ENCODE measurements at regions not wholly inside any gene's neighbourhood (a gene's known extent, or its start where the extent isn't known, plus 50 kb on each side); places are given as distances from the start of the nearest gene placed in this dataset.
"Not testable (repeated sequence)": the region's sequence is repeated elsewhere in the genome, so short reads cannot be mapped to it uniquely, and the experiment has no call there.

DNA sequence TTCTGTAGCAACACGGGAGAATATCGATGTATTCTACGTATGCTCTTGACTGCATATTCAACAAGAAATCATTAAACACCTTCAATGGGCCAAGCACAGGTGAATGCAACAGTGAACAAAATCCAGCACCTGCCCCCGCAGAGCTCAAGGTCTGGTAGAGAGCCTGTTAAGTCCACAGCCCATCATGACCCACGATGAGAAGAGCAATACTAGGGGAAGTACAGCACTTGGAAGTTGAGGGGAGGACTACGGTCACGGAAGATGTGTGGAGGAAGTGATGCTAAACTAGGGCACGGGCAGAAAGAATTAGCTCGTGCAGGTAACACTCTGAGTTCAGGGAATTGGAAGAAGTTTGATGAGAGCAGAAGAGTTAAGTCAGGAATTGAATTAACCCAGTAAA is 253.6 kb downstream of the HAPSTR1 start:
- intact Hi-C loops (cut with DNase I; ENCODE audit: low total_unique reads), result no loop called here
- no peak overlapping the region for H3K27ac ChIP-seq

DNA sequence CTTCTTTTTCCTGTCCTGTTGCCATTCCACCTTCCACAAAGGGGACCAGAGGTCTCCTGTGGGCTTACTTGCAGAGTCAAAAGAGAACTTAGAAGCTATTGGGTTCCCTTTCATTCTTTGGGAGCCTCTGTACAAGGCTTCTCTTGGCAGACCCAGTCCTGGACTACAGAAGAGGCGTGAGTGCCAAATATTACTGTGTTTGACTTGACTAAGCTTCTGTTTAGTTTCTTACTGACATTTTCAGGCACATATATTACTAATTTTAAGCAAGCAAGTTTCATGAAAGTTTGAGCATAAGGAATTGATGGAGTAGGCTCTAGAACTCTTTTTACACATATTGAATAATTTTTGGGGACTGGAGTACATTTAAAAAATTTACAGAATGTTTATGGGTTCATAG is 254.4 kb downstream of the HAPSTR1 start:
- H3K36me3 ChIP-seq, result no peaks in the 10 kb centered on the region
- TF ChIP-seq POLR2AphosphoS5 (IDR thresholded peaks at IDR 0.05), result no peak
- no peak for TF ChIP-seq POLR2A (IDR thresholded peaks at IDR 0.05)
- TF ChIP-seq, protein P1, sequence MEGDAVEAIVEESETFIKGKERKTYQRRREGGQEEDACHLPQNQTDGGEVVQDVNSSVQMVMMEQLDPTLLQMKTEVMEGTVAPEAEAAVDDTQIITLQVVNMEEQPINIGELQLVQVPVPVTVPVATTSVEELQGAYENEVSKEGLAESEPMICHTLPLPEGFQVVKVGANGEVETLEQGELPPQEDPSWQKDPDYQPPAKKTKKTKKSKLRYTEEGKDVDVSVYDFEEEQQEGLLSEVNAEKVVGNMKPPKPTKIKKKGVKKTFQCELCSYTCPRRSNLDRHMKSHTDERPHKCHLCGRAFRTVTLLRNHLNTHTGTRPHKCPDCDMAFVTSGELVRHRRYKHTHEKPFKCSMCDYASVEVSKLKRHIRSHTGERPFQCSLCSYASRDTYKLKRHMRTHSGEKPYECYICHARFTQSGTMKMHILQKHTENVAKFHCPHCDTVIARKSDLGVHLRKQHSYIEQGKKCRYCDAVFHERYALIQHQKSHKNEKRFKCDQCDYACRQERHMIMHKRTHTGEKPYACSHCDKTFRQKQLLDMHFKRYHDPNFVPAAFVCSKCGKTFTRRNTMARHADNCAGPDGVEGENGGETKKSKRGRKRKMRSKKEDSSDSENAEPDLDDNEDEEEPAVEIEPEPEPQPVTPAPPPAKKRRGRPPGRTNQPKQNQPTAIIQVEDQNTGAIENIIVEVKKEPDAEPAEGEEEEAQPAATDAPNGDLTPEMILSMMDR (IDR thresholded peaks at IDR 0.05), result no peak
- H3K9me3 ChIP-seq, result peaks cover 0 to 33% of the 10 kb centered on the region in 2 donors
- no peak overlapping the region for H3K27ac ChIP-seq
- H3K4me3 ChIP-seq, result no peak overlapping the region
- intact Hi-C loops (cut with DNase I; ENCODE audit: low total_unique reads), result no loop called here
- DNase-seq (ENCODE audit: low spot score in 2 of 2), result no peak
- no peaks in the 10 kb centered on the region for H3K4me1 ChIP-seq
- no peaks in the 10 kb centered on the region for H3K27me3 ChIP-seq

More for the DNA sequence above, 253.6 kb downstream of the HAPSTR1 start:
- Histone ChIP-seq H3K4me1 (no peaks in the 10 kb centered on the region), H3K9me3 (peaks cover 0 to 33% of the 10 kb centered on the region in 2 donors), H3K27me3 (no peaks in the 10 kb centered on the region), H3K36me3 (no peaks in the 10 kb centered on the region), H3K4me3 (no peak overlapping the region)
- no peak for TF ChIP-seq POLR2AphosphoS5 (IDR thresholded peaks at IDR 0.05)
- TF ChIP-seq, protein P1 (IDR thresholded peaks at IDR 0.05), result no peak
- TF ChIP-seq POLR2A (IDR thresholded peaks at IDR 0.05), result no peak
- DNase-seq (ENCODE audit: low spot score in 2 of 2), result no peak

DNA sequence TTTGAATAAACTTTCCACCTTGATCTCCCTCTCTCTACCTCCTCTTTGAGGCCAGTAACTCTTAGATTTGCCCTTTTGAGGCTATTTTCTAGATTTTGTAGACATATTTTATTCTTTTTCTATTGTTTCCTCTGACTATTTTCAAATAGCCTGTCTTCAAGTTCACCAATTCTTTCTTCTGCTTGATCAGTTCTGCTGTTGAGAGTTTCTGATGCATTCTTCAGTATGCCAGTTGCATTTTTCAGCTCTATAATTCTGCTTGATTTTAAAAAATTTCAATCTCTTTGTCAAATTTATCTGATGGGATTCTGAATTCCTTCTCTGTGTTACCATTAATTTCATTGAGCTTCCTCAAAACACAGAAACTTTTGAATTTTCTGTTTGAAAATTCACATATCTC is 257.5 kb downstream of the HAPSTR1 start:
- Histone ChIP-seq H3K27me3 (no peaks in the 10 kb centered on the region), H3K4me1 (no peaks in the 10 kb centered on the region), H3K36me3 (no peaks in the 10 kb centered on the region), H3K4me3 (no peak overlapping the region), H3K9me3 (peaks cover 0 to 33% of the 10 kb centered on the region in 2 donors), H3K27ac (no peak overlapping the region)
- DNase-seq (ENCODE audit: low spot score in 2 of 2), result no peak
- intact Hi-C loops (cut with DNase I; ENCODE audit: low total_unique reads), result no loop called here
- TF ChIP-seq POLR2A (IDR thresholded peaks at IDR 0.05) (no peak), POLR2AphosphoS5 (IDR thresholded peaks at IDR 0.05) (no peak)
- TF ChIP-seq, protein P1 (IDR thresholded peaks at IDR 0.05), result no peak

DNA sequence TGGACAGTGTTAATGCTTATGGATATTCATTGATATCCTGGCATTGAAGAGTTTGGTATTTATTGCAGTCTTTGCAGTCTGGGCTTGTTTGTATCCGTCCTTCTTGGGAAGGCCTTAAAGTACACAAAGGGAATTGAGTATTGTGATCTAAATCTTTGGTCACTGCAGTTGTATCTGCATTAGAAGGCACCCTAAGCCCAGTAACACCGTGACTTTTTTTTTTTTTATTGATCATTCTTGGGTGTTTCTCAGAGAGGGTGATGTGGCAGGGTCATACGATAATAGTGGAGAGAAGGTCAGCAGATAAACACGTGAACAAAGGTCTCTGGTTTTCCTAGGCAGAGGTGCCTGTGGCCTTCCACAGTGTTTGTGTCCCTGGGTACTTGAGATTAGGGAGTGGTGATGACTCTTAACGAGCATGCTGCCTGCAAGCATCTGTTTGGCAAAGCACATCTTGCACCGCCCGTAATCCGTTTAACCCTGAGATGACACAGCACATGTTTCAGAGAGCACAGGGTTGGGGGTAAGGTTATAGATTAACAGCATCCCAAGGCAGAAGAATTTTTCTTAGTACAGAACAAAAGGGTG is 258.0 kb downstream of the HAPSTR1 start:
- DNase-seq (ENCODE audit: low spot score in 2 of 2); H3K27me3 ChIP-seq; H3K4me1 ChIP-seq; intact Hi-C loops (cut with DNase I; ENCODE audit: low total_unique reads); H3K4me3 ChIP-seq; H3K27ac ChIP-seq; H3K36me3 ChIP-seq: not testable (repeated sequence)
- peaks cover 0 to 33% of the 10 kb centered on the region in 2 donors for H3K9me3 ChIP-seq

DNA sequence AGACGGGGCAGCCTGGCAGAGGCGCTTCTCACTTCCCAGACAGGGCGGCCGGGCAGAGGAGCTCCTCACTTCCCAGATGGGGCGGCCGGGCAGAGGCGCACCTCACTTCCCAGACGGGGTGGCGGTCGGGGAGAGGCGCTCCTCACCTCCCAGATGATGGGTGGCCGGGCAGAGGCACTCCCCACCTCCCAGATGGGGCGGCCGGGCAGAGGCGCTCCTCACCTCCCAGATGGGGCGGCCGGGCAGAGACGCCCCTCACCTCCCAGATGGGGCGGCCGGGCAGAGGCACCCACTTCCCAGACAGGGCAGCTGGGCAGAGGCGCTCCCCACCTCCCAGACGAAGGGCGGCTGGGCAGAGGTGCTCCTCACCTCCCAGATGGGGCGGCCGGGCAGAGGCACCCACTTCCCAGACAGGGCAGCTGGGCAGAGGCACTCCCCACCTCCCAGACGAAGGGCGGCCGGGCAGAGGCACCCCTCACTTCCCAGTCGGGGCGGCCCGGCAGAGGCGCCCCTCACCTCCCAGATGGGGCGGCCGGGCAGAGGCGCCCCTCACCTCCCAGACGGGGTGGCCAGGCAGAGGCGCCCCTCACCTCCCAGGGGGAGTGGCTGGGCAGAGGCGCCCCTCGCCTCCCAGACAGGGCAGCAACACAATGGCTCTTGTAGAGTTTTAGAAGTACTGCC is 258.8 kb downstream of the HAPSTR1 start:
- intact Hi-C loops (cut with DNase I; ENCODE audit: low total_unique reads); H3K4me1 ChIP-seq; H3K36me3 ChIP-seq; H3K4me3 ChIP-seq; DNase-seq (ENCODE audit: low spot score in 2 of 2); H3K27ac ChIP-seq; H3K27me3 ChIP-seq: not testable (repeated sequence)
- peaks cover 0 to 33% of the 10 kb centered on the region in 2 donors for H3K9me3 ChIP-seq

DNA sequence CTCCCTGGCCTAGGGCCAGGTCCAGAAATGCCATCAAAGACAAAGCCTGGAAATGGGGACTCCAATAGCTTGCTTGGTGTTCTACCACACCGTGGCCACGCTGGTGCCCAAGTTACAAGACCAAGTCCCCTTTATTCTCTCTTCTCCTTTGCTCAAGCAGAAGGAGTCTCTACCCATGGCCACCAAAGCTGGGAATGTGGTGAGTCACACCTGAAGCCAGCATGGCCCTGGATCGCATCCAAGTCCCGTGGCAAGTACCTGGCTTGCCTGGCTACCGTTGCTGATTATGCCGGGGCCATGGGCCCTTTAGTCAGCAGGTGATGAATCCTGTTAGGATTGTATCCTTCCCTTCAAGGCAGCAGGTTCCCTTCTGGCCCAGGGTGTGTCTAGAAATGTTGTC is 260.0 kb downstream of the HAPSTR1 start:
- no peak overlapping the region for H3K27ac ChIP-seq

More for the DNA sequence above, 260.0 kb downstream of the HAPSTR1 start:
- intact Hi-C loops (cut with DNase I; ENCODE audit: low total_unique reads), result no loop called here
- H3K4me3 ChIP-seq, result no peak overlapping the region
- no peak for DNase-seq (ENCODE audit: low spot score in 2 of 2)
- H3K36me3 ChIP-seq, result no peaks in the 10 kb centered on the region
- no peaks in the 10 kb centered on the region for H3K27me3 ChIP-seq
- TF ChIP-seq, protein P1 (IDR thresholded peaks at IDR 0.05), result no peak
- TF ChIP-seq POLR2AphosphoS5 (IDR thresholded peaks at IDR 0.05) (no peak), POLR2A (IDR thresholded peaks at IDR 0.05) (no peak)
- H3K9me3 ChIP-seq, result peaks cover 0 to 31% of the 10 kb centered on the region in 2 donors
- no peaks in the 10 kb centered on the region for H3K4me1 ChIP-seq

All from breast epithelium (tissue), 4 donors.